GM08714 (cell line): ENCODE measurements at regions not wholly inside any gene's neighbourhood (a gene's known extent, or its start where the extent isn't known, plus 50 kb on each side); places are given as distances from the start of the nearest gene placed in this dataset.

Experiments
- H3K4me3 ChIP-seq: fragments of 200-500 bp; sonication (Bioruptor generic); 2 replicates; pipeline ENCODE4 v1.5.1; 2014; ENCODE audit warnings: mild to moderate bottlenecking, low read length, inconsistent platforms
- ZNF274 ChIP-seq: IDR thresholded peaks from 2 replicates; pipeline ENCODE4 v1.6.1; 2012; ENCODE audit warnings: mild to moderate bottlenecking, low read depth, low read length

GRCh38 chr13:85367887-85368286 is 431.3 kb downstream of the SLITRK6 start:
- no peak overlapping the region for H3K4me3 ChIP-seq
- no peak for TF ChIP-seq ZNF274

- H3K4me3 ChIP-seq = no peak overlapping the region
- no peak for TF ChIP-seq ZNF274
These were observed 432.3 kb downstream of the SLITRK6 start for GRCh38 chr13:85366759-85367417.

DNA sequence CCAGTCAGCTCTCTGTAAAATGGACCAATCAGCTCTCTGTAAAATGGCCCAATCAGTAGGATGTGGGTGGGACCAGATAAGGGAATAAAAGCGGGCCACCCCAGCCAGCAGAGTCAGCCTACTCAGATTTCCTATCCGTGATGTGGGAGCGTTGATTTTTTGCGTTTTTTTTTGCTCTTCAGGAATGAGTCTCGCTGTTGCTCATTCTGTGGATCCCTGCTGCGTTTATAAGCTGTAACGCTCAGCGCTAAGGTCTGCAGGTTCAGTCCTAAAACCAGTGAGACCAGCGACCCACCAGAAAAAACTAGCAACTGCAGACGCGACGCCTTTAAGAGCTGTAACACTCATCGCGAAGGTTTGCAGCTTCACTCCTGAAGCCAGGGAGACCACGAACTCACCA is 435.7 kb downstream of the SLITRK6 start:
- no peak overlapping the region for H3K4me3 ChIP-seq
- TF ChIP-seq ZNF274 = no peak

- H3K4me3 ChIP-seq = no peak overlapping the region
- no peak for TF ChIP-seq ZNF274
These were observed 436.2 kb downstream of the SLITRK6 start for GRCh38 chr13:85362980-85363379.

DNA sequence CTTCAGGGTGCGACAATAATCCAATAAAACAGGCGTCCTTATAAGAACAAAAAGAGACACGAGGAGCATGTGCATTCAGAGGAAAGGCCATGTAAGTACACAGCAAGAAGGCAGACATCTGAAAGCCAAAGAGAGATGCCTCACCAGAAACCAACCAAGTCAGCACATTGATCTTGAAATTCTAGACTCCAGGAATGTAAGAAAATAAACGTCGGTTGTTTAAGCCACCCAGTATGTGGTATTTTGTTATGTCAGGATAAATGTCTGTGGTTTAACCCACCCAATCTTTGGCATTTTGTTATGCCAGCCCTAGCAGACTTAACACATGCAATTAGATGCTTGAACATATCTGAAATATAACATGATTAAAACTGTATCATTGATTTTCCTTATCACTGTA is 452.0 kb downstream of the SLITRK6 start:
- H3K4me3 ChIP-seq = no peak overlapping the region
- no peak for TF ChIP-seq ZNF274

DNA sequence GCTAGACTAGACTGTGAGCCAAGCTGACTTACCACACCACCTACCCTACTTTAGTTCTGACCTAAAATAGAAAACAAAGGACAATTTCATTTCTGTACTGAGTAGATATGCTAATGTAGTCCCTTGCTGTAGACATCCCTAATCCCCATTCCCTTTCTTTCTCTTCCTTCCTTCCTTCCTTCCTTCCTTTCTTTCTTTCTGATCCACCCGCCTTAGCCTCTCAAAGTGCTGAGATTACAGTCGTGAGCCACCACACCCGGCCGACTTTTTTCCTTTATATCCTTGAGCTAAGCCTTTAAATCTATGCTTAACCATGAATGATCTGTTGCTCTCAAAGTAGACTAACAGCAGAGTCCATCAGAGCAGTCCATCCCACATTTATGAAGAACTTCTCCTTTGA is 465.0 kb downstream of the SLITRK6 start:
- TF ChIP-seq ZNF274 = no peak

GRCh38 chr13:85333506-85334020 is 465.7 kb downstream of the SLITRK6 start:
- no peak overlapping the region for H3K4me3 ChIP-seq
- no peak for TF ChIP-seq ZNF274

More for the DNA sequence above, 465.0 kb downstream of the SLITRK6 start:
- H3K4me3 ChIP-seq = no peak overlapping the region

- TF ChIP-seq ZNF274 = no peak
- no peak overlapping the region for H3K4me3 ChIP-seq
These were observed 466.6 kb downstream of the SLITRK6 start for GRCh38 chr13:85332615-85333014.

GRCh38 chr13:85321734-85322133 is 477.5 kb downstream of the SLITRK6 start:
- no peak for TF ChIP-seq ZNF274
- no peak overlapping the region for H3K4me3 ChIP-seq

DNA sequence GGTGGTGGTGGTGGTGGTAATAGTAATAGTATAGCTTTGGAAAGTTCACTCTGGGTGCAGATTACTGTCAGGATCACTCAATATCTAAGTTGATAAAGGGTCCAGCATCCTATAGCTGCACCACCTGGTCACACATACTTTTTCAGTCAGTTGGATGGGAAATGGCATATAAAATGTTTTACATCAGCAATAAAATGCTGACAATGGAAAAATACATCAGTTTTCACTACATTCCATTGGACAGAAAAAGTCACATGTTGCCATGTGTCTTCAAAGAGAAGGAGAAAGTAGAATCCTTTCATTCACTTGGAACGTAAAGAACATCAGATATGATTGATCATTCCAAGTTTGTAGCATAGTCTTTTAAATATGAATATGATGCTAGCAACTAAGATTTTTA is 481.4 kb downstream of the SLITRK6 start:
- no peak for TF ChIP-seq ZNF274

GRCh38 chr13:85316506-85317025 is 482.7 kb downstream of the SLITRK6 start:
- TF ChIP-seq ZNF274 = no peak
- H3K4me3 ChIP-seq = no peak overlapping the region

More for the DNA sequence above, 481.4 kb downstream of the SLITRK6 start:
- no peak overlapping the region for H3K4me3 ChIP-seq

DNA sequence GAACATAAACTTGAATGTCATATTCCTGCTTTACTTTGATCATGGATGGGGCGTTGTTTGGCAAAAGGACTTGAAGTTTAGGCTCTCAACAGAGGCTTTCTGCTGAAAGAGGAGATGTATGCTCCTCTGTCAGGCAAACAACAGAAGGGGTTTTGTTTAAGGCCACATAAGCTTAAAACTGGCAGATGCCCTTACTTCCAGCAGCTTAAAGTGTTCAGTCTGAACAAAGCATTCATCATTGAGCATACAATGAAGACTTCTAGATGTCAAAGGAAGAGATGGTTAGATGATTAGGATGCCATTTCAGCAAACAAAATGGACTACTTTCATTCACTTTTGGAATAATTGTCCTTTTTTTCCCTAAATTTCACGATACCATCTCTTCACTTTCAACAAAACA is 484.5 kb downstream of the SLITRK6 start:
- TF ChIP-seq ZNF274 = no peak
- no peak overlapping the region for H3K4me3 ChIP-seq

DNA sequence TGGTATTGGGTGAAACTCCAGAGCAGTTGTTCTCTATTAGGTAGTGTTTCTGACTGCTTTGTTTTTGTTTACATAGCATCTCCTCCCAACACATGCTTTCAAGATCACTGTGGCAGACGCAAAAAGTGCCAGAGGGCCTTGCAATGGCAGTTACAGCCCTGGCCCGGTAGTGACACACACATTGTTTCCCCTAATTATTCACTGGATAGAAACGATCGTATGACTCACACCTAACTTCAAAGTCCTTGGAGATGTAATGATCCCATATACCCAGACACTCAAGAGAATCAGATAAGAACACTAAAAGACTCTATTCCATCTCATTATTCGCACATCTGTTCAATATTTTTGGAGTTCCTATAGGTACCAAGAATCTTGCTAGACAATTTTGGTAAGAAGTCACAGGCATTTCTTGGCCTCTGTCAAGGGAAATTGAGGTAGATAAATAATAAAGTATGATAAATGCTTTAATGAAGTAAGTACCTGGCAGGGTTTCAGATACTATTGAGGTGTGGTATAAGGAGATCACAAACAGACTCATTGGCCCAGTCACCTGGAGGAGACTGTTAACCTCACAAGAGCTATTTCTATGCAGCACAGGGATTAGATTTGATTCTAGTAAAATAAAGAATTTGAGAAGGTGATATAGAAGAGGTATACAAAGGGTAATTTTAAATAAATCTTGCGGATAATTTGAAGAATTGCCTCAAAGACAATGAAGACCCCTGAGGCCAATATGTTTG is 485.3 kb downstream of the SLITRK6 start:
- TF ChIP-seq ZNF274 = no peak
- no peak overlapping the region for H3K4me3 ChIP-seq

DNA sequence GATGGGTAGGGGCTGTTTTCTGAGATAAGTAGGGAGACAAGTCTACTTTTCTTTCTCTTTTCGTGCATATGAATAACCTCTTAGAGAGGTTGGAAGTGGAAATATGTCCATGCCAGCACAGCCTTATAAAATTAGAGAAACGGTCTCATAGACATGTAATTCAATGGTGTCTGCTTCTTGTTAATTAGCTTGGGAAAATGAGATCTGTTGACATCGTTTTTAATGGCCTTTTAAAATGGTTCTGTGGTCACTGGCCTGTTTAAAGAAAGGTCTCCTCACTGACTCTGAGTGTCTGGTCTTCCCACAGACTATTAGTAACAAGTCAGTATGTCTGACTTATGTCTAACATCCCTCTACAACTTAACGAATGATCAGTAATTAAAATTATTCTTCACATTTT is 487.1 kb downstream of the SLITRK6 start:
- no peak overlapping the region for H3K4me3 ChIP-seq
- TF ChIP-seq ZNF274 = no peak

- no peak overlapping the region for H3K4me3 ChIP-seq
- TF ChIP-seq ZNF274 = no peak
These were observed 495.6 kb downstream of the SLITRK6 start for GRCh38 chr13:85303630-85304029.
